SK-N-SH (cell line): ENCODE measurements at regions not wholly inside any gene's neighbourhood (a gene's known extent, or its start where the extent isn't known, plus 50 kb on each side); places are given as distances from the start of the nearest gene placed in this dataset.

Source experiments
- CTCF ChIA-PET: fragments of 300-600, 350-600 bp; formaldehyde crosslinking; extraction: SDS; loops from one replicate; lab custom pipeline; 2021; lab: Yijun Ruan, JAX
- POLR2A ChIA-PET: fragments of 350-600 bp; sonication (Branson Sonifier 250); formaldehyde crosslinking; extraction: SDS; loops from one replicate; lab custom pipeline; 2020; ENCODE audit warnings: antibody characterized with exemption, inconsistent platforms; lab: Yijun Ruan, JAX
- DNase-seq: peaks from one replicate; pipeline ENCODE4 v3.0.0; 2012
- H2AFZ ChIP-seq: fragments of 200-600 bp; sonication (generic); 2 replicates; pipeline ENCODE4 v1.8.1; 2016; ENCODE audit warnings: antibody characterized with exemption, mild to moderate bottlenecking, low read depth
- H3F3A ChIP-seq: fragments of 200-600 bp; sonication (generic); replicated peaks from 2 replicates; pipeline ENCODE3; 2016; ENCODE audit warnings: antibody characterized with exemption, mild to moderate bottlenecking; ENCODE audit not compliant: insufficient read depth
- H3K27ac ChIP-seq, 2 experiments: fragments of 200-500 bp in 1 of 2; fragments of 200-600 bp in 1 of 2; sonication (Bioruptor generic) in 1 of 2; sonication (generic), shearing (Covaris generic) in 1 of 2; 2 replicates each; pipeline versions ENCODE4 v1.5.1 to v1.6.1; 2014 to 2016; ENCODE audit warnings: low read depth in 2 of 2, inconsistent platforms in 1 of 2, low read length in 1 of 2, mild to moderate bottlenecking in 1 of 2, mixed read lengths in 1 of 2
- H3K27me3 ChIP-seq: fragments of 200-600 bp; sonication (generic), shearing (Covaris generic); 2 replicates; pipeline ENCODE4 v1.6.1; 2016; ENCODE audit warnings: mixed run types; ENCODE audit not compliant: insufficient read depth
- H3K36me3 ChIP-seq, 2 experiments: fragments of 200-500 bp in 1 of 2; fragments of 200-600 bp in 1 of 2; sonication (Bioruptor generic) in 1 of 2; sonication (generic) in 1 of 2; replicated peaks in 1 of 2; 2 replicates each; pipeline versions ENCODE3 to v1.5.1; 2014 to 2016; ENCODE audit warnings: low read length in 1 of 2, mild to moderate bottlenecking in 1 of 2; ENCODE audit not compliant: insufficient read depth in 2 of 2, control insufficient read depth in 1 of 2
- H3K4me1 ChIP-seq, 2 experiments: fragments of 200-500 bp in 1 of 2; fragments of 200-600 bp in 1 of 2; sonication (Bioruptor generic) in 1 of 2; sonication (generic), shearing (Covaris generic) in 1 of 2; 2 replicates each; pipeline versions ENCODE4 v1.5.1 to v1.6.1; 2014 to 2016; ENCODE audit warnings: low read depth in 1 of 2, low read length in 1 of 2, mixed run types in 1 of 2; ENCODE audit not compliant: insufficient read depth in 2 of 2, control insufficient read depth in 1 of 2
- H3K4me2 ChIP-seq: fragments of 200-600 bp; sonication (generic), shearing (Covaris generic); 2 replicates; pipeline ENCODE4 v1.6.1; 2017; ENCODE audit warnings: mixed run types
- H3K4me3 ChIP-seq, 2 experiments: fragments of 200-500 bp in 1 of 2; fragments of 200-600 bp in 1 of 2; sonication (Bioruptor generic) in 1 of 2; sonication (generic), shearing (Covaris generic) in 1 of 2; 2 replicates each; pipeline versions ENCODE4 v1.5.1 to v1.8.1; 2014 to 2016; ENCODE audit warnings: low read depth in 2 of 2, inconsistent platforms in 1 of 2, low read length in 1 of 2, mild to moderate bottlenecking in 1 of 2, mixed read lengths in 1 of 2, moderate library complexity in 1 of 2
- H3K79me2 ChIP-seq: fragments of 200-600 bp; sonication (generic); 2 replicates; pipeline ENCODE4 v1.8.1; 2017; ENCODE audit warnings: mild to moderate bottlenecking; ENCODE audit not compliant: insufficient read depth
- H3K9ac ChIP-seq: fragments of 200-600 bp; sonication (generic); 2 replicates; pipeline ENCODE4 v1.6.1; 2017; ENCODE audit warnings: mixed run types
- H3K9me2 ChIP-seq: fragments of 200-600 bp; sonication (generic); 2 replicates; pipeline ENCODE4 v1.6.1; 2017; ENCODE audit warnings: mixed run types
- H3K9me3 ChIP-seq: fragments of 200-600 bp; sonication (generic); 2 replicates; pipeline ENCODE4 v1.6.1; 2017; ENCODE audit warnings: mixed run types, mild to moderate bottlenecking, moderate library complexity
- H4K20me1 ChIP-seq: fragments of 200-600 bp; sonication (generic); 2 replicates; pipeline ENCODE4 v1.6.1; 2017; ENCODE audit warnings: mild to moderate bottlenecking, mixed run types; ENCODE audit not compliant: insufficient read depth
- EP300 ChIP-seq, 2 experiments: IDR thresholded peaks; 2 replicates each; pipeline versions ENCODE4 v1.4.0 to v1.6.1; 2012; ENCODE audit warnings: borderline replicate concordance in 1 of 2, low read depth in 1 of 2, low read length in 1 of 2
- FOXJ3 ChIP-seq: sonication (generic); formaldehyde crosslinking; IDR thresholded peaks from 2 replicates; pipeline ENCODE4 v1.5.1; 2020; ENCODE audit warnings: mild to moderate bottlenecking, missing genetic modification reagents
- FOXM1 ChIP-seq: IDR thresholded peaks from 2 replicates; pipeline ENCODE4 v1.4.0; 2012; ENCODE audit warnings: low read depth, mild to moderate bottlenecking
- GABPA ChIP-seq: IDR thresholded peaks from 2 replicates; pipeline ENCODE4 v1.4.0; 2012; ENCODE audit warnings: low read depth, mild to moderate bottlenecking
- JUND ChIP-seq: IDR thresholded peaks from 2 replicates; pipeline ENCODE4 v1.4.0; 2012
- RCOR1 ChIP-seq: fragments of 150-350 bp; IDR thresholded peaks from 2 replicates; pipeline ENCODE4 v1.6.1; 2017; ENCODE audit warnings: antibody characterized with exemption, low read length
- RXRA ChIP-seq: IDR thresholded peaks from 2 replicates; pipeline ENCODE4 v1.4.0; 2012; ENCODE audit warnings: low read depth, mild to moderate bottlenecking, borderline replicate concordance
- SIN3A ChIP-seq: IDR thresholded peaks from 2 replicates; pipeline ENCODE4 v1.6.1; 2012; ENCODE audit warnings: low read depth, mild to moderate bottlenecking, low read length, moderate library complexity, borderline replicate concordance
- TAF1 ChIP-seq: IDR thresholded peaks from 2 replicates; pipeline ENCODE4 v1.6.1; 2012; ENCODE audit warnings: low read depth, mild to moderate bottlenecking, low read length, moderate library complexity, borderline replicate concordance
- TCF12 ChIP-seq: IDR thresholded peaks from 2 replicates; pipeline ENCODE4 v1.4.0; 2012
- WGBS: methylation state at CpG from one replicate; pipeline ENCODE4 v1.1.6; 2017; ENCODE audit warnings: low lambda C conversion rate; 5-methylcytosine and 5-hydroxymethylcytosine counted together
- TF ChIP-seq, protein P1 (sequence below): IDR thresholded peaks from 2 replicates; pipeline ENCODE4 v1.6.1; 2012; ENCODE audit warnings: mild to moderate bottlenecking, low read depth, low read length, moderate library complexity
- TF ChIP-seq, protein P2 (sequence below): IDR thresholded peaks from 2 replicates; pipeline ENCODE4; 2012

DNA sequence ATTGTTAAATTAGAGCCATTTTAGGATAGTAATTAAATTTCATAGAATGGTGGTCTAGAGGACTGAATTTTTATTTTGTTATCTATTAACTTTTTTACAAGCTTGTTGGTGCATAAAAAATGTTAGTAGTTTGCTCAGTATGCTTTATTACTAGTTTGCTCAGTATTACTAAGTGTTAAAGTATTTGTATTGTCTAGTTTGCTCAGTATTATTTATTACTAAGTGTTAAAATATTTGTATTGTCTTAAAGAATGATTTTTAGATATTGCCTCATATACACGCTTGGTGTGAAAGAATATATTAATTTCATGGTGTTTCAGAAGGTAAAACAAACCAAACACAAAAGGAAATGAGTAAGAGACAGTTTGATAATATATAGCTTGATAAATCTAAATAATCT, 268.4 kb upstream of the MAGEB18 start:
- Histone ChIP-seq H3K4me3 (no peak overlapping the region), H4K20me1 (no peaks in the 10 kb centered on the region), H3K9me2 (no peaks in the 10 kb centered on the region), H3K79me2 (no peaks in the 10 kb centered on the region)
- CTCF ChIA-PET = no interaction called here
- TF ChIP-seq TCF12 (no peak), FOXJ3 (CRISPR knock-in tag) (no peak), EP300 (IDR thresholded peaks at IDR 0.05; ENCODE audit: borderline replicate concordance in 1 of 2, low read depth in 1 of 2, low read length in 1 of 2) (no peak), JUND (no peak), FOXM1 (no peak), GABPA (no peak)
- TF ChIP-seq, protein P1, sequence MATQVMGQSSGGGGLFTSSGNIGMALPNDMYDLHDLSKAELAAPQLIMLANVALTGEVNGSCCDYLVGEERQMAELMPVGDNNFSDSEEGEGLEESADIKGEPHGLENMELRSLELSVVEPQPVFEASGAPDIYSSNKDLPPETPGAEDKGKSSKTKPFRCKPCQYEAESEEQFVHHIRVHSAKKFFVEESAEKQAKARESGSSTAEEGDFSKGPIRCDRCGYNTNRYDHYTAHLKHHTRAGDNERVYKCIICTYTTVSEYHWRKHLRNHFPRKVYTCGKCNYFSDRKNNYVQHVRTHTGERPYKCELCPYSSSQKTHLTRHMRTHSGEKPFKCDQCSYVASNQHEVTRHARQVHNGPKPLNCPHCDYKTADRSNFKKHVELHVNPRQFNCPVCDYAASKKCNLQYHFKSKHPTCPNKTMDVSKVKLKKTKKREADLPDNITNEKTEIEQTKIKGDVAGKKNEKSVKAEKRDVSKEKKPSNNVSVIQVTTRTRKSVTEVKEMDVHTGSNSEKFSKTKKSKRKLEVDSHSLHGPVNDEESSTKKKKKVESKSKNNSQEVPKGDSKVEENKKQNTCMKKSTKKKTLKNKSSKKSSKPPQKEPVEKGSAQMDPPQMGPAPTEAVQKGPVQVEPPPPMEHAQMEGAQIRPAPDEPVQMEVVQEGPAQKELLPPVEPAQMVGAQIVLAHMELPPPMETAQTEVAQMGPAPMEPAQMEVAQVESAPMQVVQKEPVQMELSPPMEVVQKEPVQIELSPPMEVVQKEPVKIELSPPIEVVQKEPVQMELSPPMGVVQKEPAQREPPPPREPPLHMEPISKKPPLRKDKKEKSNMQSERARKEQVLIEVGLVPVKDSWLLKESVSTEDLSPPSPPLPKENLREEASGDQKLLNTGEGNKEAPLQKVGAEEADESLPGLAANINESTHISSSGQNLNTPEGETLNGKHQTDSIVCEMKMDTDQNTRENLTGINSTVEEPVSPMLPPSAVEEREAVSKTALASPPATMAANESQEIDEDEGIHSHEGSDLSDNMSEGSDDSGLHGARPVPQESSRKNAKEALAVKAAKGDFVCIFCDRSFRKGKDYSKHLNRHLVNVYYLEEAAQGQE = no peak
- TF ChIP-seq, all 33 proteins: peak for 0
- Histone ChIP-seq H3K4me1 (no peaks in the 10 kb centered on the region), H3F3A (no peaks in the 10 kb centered on the region), H3K27ac (no peak overlapping the region), H2AFZ (no peak overlapping the region), H3K9me3 (no peaks in the 10 kb centered on the region), H3K27me3 (no peaks in the 10 kb centered on the region), H3K4me2 (no peak overlapping the region), H3K36me3 (no peaks in the 10 kb centered on the region), H3K9ac (no peak overlapping the region)
- POLR2A ChIA-PET = no interaction called here
- WGBS = 7% methylated on average over 1 of the region's 1 CpG
- no peak for DNase-seq

DNA sequence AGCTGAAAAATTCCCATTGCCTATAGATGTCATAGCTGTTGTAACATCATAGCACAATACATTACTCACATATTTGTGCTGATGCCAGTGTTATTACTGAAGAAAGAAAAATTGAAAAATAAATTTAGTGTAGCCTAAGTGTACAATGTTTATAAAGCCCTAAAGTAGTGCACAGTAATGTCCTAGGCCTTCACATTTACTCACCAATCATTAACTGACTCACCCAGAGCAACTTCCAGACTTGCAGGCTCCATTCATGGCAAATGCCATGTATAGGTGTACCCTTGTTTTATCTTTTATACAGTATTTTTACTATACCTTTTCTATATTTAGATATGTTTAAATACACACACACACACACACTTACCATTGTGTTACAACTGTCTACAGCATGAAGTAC, 265.4 kb upstream of the MAGEB18 start:
- CTCF ChIA-PET = no interaction called here
- no peak overlapping the region for H3K4me3 ChIP-seq
- TF ChIP-seq JUND = no peak
- TF ChIP-seq, protein P2, sequence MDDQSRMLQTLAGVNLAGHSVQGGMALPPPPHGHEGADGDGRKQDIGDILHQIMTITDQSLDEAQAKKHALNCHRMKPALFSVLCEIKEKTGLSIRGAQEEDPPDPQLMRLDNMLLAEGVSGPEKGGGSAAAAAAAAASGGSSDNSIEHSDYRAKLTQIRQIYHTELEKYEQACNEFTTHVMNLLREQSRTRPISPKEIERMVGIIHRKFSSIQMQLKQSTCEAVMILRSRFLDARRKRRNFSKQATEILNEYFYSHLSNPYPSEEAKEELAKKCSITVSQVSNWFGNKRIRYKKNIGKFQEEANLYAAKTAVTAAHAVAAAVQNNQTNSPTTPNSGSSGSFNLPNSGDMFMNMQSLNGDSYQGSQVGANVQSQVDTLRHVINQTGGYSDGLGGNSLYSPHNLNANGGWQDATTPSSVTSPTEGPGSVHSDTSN = no peak
- TF ChIP-seq SIN3A = no peak
- no peak for TF ChIP-seq TAF1
- TF ChIP-seq GABPA = no peak
- TF ChIP-seq RXRA = no peak
- TF ChIP-seq RCOR1 = no peak
- TF ChIP-seq, all 33 proteins: peak for 0
- H3K79me2 ChIP-seq = no peaks in the 10 kb centered on the region
- no peak for DNase-seq
- H3K36me3 ChIP-seq = no peaks in the 10 kb centered on the region
- no peaks in the 10 kb centered on the region for H3K4me1 ChIP-seq
- no peaks in the 10 kb centered on the region for H4K20me1 ChIP-seq
- no peaks in the 10 kb centered on the region for H3K9me3 ChIP-seq
- H3K9me2 ChIP-seq = no peaks in the 10 kb centered on the region
- no peak overlapping the region for H3K27ac ChIP-seq
- H3K4me2 ChIP-seq = no peak overlapping the region
- no peak overlapping the region for H2AFZ ChIP-seq
- POLR2A ChIA-PET = no interaction called here
- H3F3A ChIP-seq = no peaks in the 10 kb centered on the region
- no peak overlapping the region for H3K9ac ChIP-seq
- no peaks in the 10 kb centered on the region for H3K27me3 ChIP-seq
